ENCODE measurements at regions not wholly inside any gene's neighbourhood (a gene's known extent, or its start where the extent isn't known, plus 50 kb on each side); places are given as distances from the start of the nearest gene placed in this dataset.
A peak's percentile ranks its signal among the peaks of the same experiment; 100 is the strongest.

GRCh38 chr2:43038696-43039094, 187.7 kb downstream of the ZFP36L2 start:
- Histone ChIP-seq H3K4me1 (ENCODE audit: control insufficient read depth, extremely low read depth, insufficient read depth, low read length) (peaks cover 55% of the 10 kb centered on the region), H3K27me3 (ENCODE audit: control insufficient read depth, extremely low read depth, insufficient read depth, low read length) (no peaks in the 10 kb centered on the region), H3K9me1 (ENCODE audit: control insufficient read depth, extremely low read depth, insufficient read depth, low read length) (no peaks in the 10 kb centered on the region), H4K20me1 (ENCODE audit: control insufficient read depth, extremely low read depth, insufficient read depth, low read length) (no peaks in the 10 kb centered on the region), H3K9ac (ENCODE audit: control insufficient read depth, extremely low read depth, insufficient read depth, low read length) (peak overlapping the region; percentile 65), H3K79me2 (ENCODE audit: control insufficient read depth, insufficient read depth, low read length) (peaks cover 10% of the 10 kb centered on the region), H3K4me2 (ENCODE audit: control insufficient read depth, extremely low read depth, insufficient read depth, low read depth, low read length) (peak overlapping the region; percentile 71), H3K36me3 (ENCODE audit: control insufficient read depth in 2 of 2, extremely low read depth in 1 of 2, insufficient read depth in 2 of 2, low read length in 2 of 2) (peaks cover 2 to 5% of the 10 kb centered on the region in 2 experiments), H3K4me3 (ENCODE audit: control insufficient read depth in 2 of 3, extremely low read depth in 1 of 3, insufficient read depth in 2 of 3, low read depth in 1 of 3, low read length in 3 of 3) (peak overlapping the region; percentile 40 to 61 (median 41)), H3K9me3 (ENCODE audit: control insufficient read depth, low read depth, low read length) (no peaks in the 10 kb centered on the region), H2AFZ (ENCODE audit: control insufficient read depth, low read length) (peak overlapping the region; percentile 7), H3K27ac (ENCODE audit: control insufficient read depth, insufficient read depth, low read length) (peak overlapping the region; percentile 95)
- dilution Hi-C loops (cut with MboI; ENCODE audit: extremely low pct_ligation_motif_present, low sequenced_read_pairs): no loop called here
- no peak for TF ChIP-seq CTCF (optimal IDR thresholded peaks at IDR 0.05 in 1 of 3, IDR thresholded peaks at IDR 0.05 in 1 of 3, conservative IDR thresholded peaks at IDR 0.05 in 1 of 3; ENCODE audit: extremely low read depth in 1 of 3, insufficient read depth in 2 of 3, low read length in 3 of 3)
- TF ChIP-seq EZH2 (IDR thresholded peaks at IDR 0.05; ENCODE audit: low read length): no peak
- DNase-seq (ENCODE audit: low read depth, low spot score): no peak
- no peak for FAIRE-seq

- peak overlapping the region; percentile 71 for H3K4me2 ChIP-seq (ENCODE audit: control insufficient read depth, extremely low read depth, insufficient read depth, low read depth, low read length)
- peak overlapping the region; percentile 40 to 61 (median 41) for H3K4me3 ChIP-seq (ENCODE audit: control insufficient read depth in 2 of 3, extremely low read depth in 1 of 3, insufficient read depth in 2 of 3, low read depth in 1 of 3, low read length in 3 of 3)
- no peaks in the 10 kb centered on the region for H3K9me3 ChIP-seq (ENCODE audit: control insufficient read depth, low read depth, low read length)
- H2AFZ ChIP-seq (ENCODE audit: control insufficient read depth, low read length): peak overlapping the region; percentile 20
- peaks cover 54% of the 10 kb centered on the region for H3K4me1 ChIP-seq (ENCODE audit: control insufficient read depth, extremely low read depth, insufficient read depth, low read length)
- H3K36me3 ChIP-seq (ENCODE audit: control insufficient read depth in 2 of 2, extremely low read depth in 1 of 2, insufficient read depth in 2 of 2, low read length in 2 of 2): peaks cover 2 to 5% of the 10 kb centered on the region in 2 experiments
- peak; percentile 68 for FAIRE-seq
- dilution Hi-C loops (cut with MboI; ENCODE audit: extremely low pct_ligation_motif_present, low sequenced_read_pairs): no loop called here
- H3K27me3 ChIP-seq (ENCODE audit: control insufficient read depth, extremely low read depth, insufficient read depth, low read length): no peaks in the 10 kb centered on the region
- peak overlapping the region; percentile 95 for H3K27ac ChIP-seq (ENCODE audit: control insufficient read depth, insufficient read depth, low read length)
- no peak for TF ChIP-seq EZH2 (IDR thresholded peaks at IDR 0.05; ENCODE audit: low read length)
- no peak for TF ChIP-seq CTCF (optimal IDR thresholded peaks at IDR 0.05 in 1 of 3, IDR thresholded peaks at IDR 0.05 in 1 of 3, conservative IDR thresholded peaks at IDR 0.05 in 1 of 3; ENCODE audit: extremely low read depth in 1 of 3, insufficient read depth in 2 of 3, low read length in 3 of 3)
- DNase-seq (ENCODE audit: low read depth, low spot score): no peak
- no peaks in the 10 kb centered on the region for H3K9me1 ChIP-seq (ENCODE audit: control insufficient read depth, extremely low read depth, insufficient read depth, low read length)
- H3K79me2 ChIP-seq (ENCODE audit: control insufficient read depth, insufficient read depth, low read length): peaks cover 10% of the 10 kb centered on the region
- peak overlapping the region; percentile 65 for H3K9ac ChIP-seq (ENCODE audit: control insufficient read depth, extremely low read depth, insufficient read depth, low read length)
- no peaks in the 10 kb centered on the region for H4K20me1 ChIP-seq (ENCODE audit: control insufficient read depth, extremely low read depth, insufficient read depth, low read length)
Observed at GRCh38 chr2:43038034-43038695, 188.2 kb downstream of the ZFP36L2 start.

Measured in keratinocyte (primary cell).